HEK293 (cell line): ENCODE measurements at regions not wholly inside any gene's neighbourhood (a gene's known extent, or its start where the extent isn't known, plus 50 kb on each side); places are given as distances from the start of the nearest gene placed in this dataset.

ENCODE experiments used
- CTCF ChIA-PET: fragments of 350-600 bp; formaldehyde crosslinking; extraction: SDS; loops from one replicate; lab custom pipeline; 2021; ENCODE audit warnings: antibody characterized with exemption; lab: Yijun Ruan, JAX
- POLR2A ChIA-PET: fragments of 300-600 bp; formaldehyde crosslinking; extraction: SDS; loops from one replicate; lab custom pipeline; 2020; ENCODE audit warnings: antibody characterized with exemption, inconsistent platforms; lab: Yijun Ruan, JAX
- H3K27ac ChIP-seq: fragments of 200-500 bp; sonication (Bioruptor generic); 2 replicates; pipeline ENCODE4 v1.5.1; 2014; ENCODE audit warnings: low read depth, low read length, control low read depth, inconsistent platforms; ENCODE audit errors: extremely low read depth
- H3K36me3 ChIP-seq, 2 experiments: fragments of 200-500 bp in 1 of 2; sonication (Bioruptor generic) in 1 of 2; 1 replicate in 1 of 2; 2 replicates in 1 of 2; pipeline ENCODE4 v1.5.1; 2014 to 2017; ENCODE audit warnings: inconsistent platforms in 2 of 2, low read length in 2 of 2; ENCODE audit not compliant: control insufficient read depth in 2 of 2, insufficient read depth in 1 of 2
- H3K4me1 ChIP-seq: fragments of 200-500 bp; sonication (Bioruptor generic); 2 replicates; pipeline ENCODE4 v1.5.1; 2014; ENCODE audit warnings: mild to moderate bottlenecking, low read length, inconsistent platforms; ENCODE audit not compliant: control insufficient read depth, insufficient read depth
- H3K4me3 ChIP-seq: 2 replicates; pipeline ENCODE4 v1.5.1; 2011; ENCODE audit warnings: low read depth, mild to moderate bottlenecking, control low read depth, low read length, moderate library complexity
- H3K9me3 ChIP-seq: fragments of 200-500 bp; sonication (Bioruptor generic); 2 replicates; pipeline ENCODE4 v1.5.1; 2014; ENCODE audit warnings: low read depth, low read length, inconsistent platforms; ENCODE audit not compliant: control insufficient read depth, insufficient read depth
- FEZF1 ChIP-seq: fragments of 450-650 bp; formaldehyde crosslinking; IDR thresholded peaks from 2 replicates; pipeline ENCODE4 v1.5.1; 2016; ENCODE audit warnings: missing biosample characterization, missing genetic modification characterization
- HOXA7 ChIP-seq: sonication (generic); formaldehyde crosslinking; IDR thresholded peaks from 2 replicates; pipeline ENCODE4 v1.8.1; 2022; ENCODE audit warnings: missing genetic modification reagents, borderline replicate concordance
- ZNF114 ChIP-seq: fragments of 450-650 bp; formaldehyde crosslinking; IDR thresholded peaks from 2 replicates; pipeline ENCODE4 v1.5.0; 2017; ENCODE audit warnings: missing biosample characterization, missing genetic modification characterization
- ZNF133 ChIP-seq: fragments of 450-650 bp; formaldehyde crosslinking; IDR thresholded peaks from 2 replicates; pipeline ENCODE4 v1.5.1; 2016; ENCODE audit warnings: missing biosample characterization, missing genetic modification characterization
- ZNF140 ChIP-seq: fragments of 450-650 bp; formaldehyde crosslinking; IDR thresholded peaks from 2 replicates; pipeline ENCODE4 v1.5.1; 2016; ENCODE audit warnings: missing biosample characterization, missing genetic modification characterization
- ZNF202 ChIP-seq: fragments of 450-650 bp; formaldehyde crosslinking; IDR thresholded peaks from 2 replicates; pipeline ENCODE4 v1.5.1; 2016; ENCODE audit warnings: missing biosample characterization, missing genetic modification characterization, borderline replicate concordance
- ZNF223 ChIP-seq: fragments of 450-650 bp; formaldehyde crosslinking; IDR thresholded peaks from 2 replicates; pipeline ENCODE4 v1.5.1; 2016; ENCODE audit warnings: missing biosample characterization, missing genetic modification characterization
- ZNF324 ChIP-seq: fragments of 450-650 bp; formaldehyde crosslinking; IDR thresholded peaks from 2 replicates; pipeline ENCODE4 v1.5.1; 2016; ENCODE audit warnings: missing biosample characterization, missing genetic modification characterization
- ZNF341 ChIP-seq: fragments of 450-650 bp; formaldehyde crosslinking; IDR thresholded peaks from 2 replicates; pipeline ENCODE4; 2016; ENCODE audit warnings: low read depth, missing biosample characterization, missing genetic modification characterization
- ZNF776 ChIP-seq: fragments of 450-650 bp; formaldehyde crosslinking; IDR thresholded peaks from 2 replicates; pipeline ENCODE4 v1.5.0; 2017; ENCODE audit warnings: missing biosample characterization, missing genetic modification characterization, borderline replicate concordance
- ZNF791 ChIP-seq: fragments of 450-650 bp; formaldehyde crosslinking; IDR thresholded peaks from 2 replicates; pipeline ENCODE4 v1.5.1; 2016; ENCODE audit warnings: missing biosample characterization, missing genetic modification characterization
- ZXDB ChIP-seq: fragments of 450-650 bp; formaldehyde crosslinking; IDR thresholded peaks from 2 replicates; pipeline ENCODE4 v1.5.1; 2016; ENCODE audit warnings: missing biosample characterization, missing genetic modification characterization
- TF ChIP-seq, protein P1 (sequence below): sonication (generic); formaldehyde crosslinking; IDR thresholded peaks from 2 replicates; pipeline ENCODE4 v1.8.1; 2022; ENCODE audit warnings: mild to moderate bottlenecking, moderate library complexity, missing genetic modification reagents
- TF ChIP-seq, protein P2 (sequence below): fragments of 450-650 bp; formaldehyde crosslinking; IDR thresholded peaks from 2 replicates; pipeline ENCODE4 v1.5.1; 2017; ENCODE audit warnings: missing biosample characterization, mild to moderate bottlenecking, missing genetic modification characterization, moderate library complexity
- TF ChIP-seq, protein P3 (sequence below): fragments of 450-650 bp; formaldehyde crosslinking; IDR thresholded peaks from 2 replicates; pipeline ENCODE4 v1.5.1; 2016; ENCODE audit warnings: missing biosample characterization, missing genetic modification characterization
- TF ChIP-seq, protein P4 (sequence below): fragments of 450-650 bp; formaldehyde crosslinking; IDR thresholded peaks from 2 replicates; pipeline ENCODE4 v1.5.1; 2016; ENCODE audit warnings: missing biosample characterization, missing genetic modification characterization
- TF ChIP-seq, protein P5 (sequence below): fragments of 450-650 bp; formaldehyde crosslinking; IDR thresholded peaks from 2 replicates; pipeline ENCODE4 v1.5.1; 2016; ENCODE audit warnings: missing biosample characterization, missing genetic modification characterization

DNA sequence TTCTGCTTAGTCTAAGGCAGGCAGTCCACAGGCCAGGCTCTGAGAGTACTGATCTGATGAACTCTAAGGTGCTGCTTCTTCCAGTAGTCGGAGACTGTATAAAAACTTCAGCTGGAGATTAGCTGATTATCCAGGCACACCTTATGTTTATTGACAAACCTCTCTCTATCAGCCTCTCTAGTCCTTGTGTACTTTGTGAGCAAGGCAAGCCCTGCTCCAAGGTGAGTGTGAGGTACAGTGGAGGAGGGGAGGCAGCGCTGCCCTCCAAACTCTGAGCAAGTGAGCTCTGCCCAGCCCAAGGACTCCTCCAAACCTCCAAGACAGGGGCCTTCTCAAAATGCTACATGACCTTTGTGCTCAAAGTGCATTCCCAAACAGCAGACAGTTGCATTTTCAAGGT, 95.9 kb upstream of the CDKN3 start:
- TF ChIP-seq ZNF791 (no peak), ZNF140 (no peak), ZNF133 (no peak)
- TF ChIP-seq, protein P1, sequence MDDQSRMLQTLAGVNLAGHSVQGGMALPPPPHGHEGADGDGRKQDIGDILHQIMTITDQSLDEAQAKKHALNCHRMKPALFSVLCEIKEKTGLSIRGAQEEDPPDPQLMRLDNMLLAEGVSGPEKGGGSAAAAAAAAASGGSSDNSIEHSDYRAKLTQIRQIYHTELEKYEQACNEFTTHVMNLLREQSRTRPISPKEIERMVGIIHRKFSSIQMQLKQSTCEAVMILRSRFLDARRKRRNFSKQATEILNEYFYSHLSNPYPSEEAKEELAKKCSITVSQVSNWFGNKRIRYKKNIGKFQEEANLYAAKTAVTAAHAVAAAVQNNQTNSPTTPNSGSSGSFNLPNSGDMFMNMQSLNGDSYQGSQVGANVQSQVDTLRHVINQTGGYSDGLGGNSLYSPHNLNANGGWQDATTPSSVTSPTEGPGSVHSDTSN (CRISPR knock-in tag), result no peak
- ChIA-PET CTCF (interaction anchor here (0.6 kb wide), 1 partner anchor 841 kb away, joined by 3 read pairs; no protein-coding TSS in a partner anchor), POLR2A (no interaction called here)
- H3K4me3 ChIP-seq, result no peak overlapping the region
- no peaks in the 10 kb centered on the region for H3K36me3 ChIP-seq
- H3K27ac ChIP-seq, result no peak overlapping the region
- H3K9me3 ChIP-seq, result no peaks in the 10 kb centered on the region
- H3K4me1 ChIP-seq, result no peaks in the 10 kb centered on the region

DNA sequence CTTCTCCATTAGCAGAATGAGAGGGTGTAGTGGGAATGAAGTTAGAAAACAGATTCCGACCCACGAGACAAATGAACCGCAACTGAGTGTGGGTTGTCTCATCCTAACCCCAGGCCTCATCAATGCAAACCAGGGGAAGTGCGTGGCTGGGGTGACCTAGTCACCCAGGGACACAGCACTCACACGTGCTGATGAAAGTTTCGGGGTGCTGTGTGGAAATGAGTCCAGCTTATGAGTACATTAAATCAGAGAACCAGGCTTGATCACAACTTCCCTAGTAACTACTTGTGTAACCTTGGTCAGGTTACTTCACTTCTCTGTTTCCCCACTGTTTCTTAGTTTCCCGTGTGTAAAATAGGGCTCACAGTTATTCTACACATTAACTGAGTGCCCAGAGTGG, 95.4 kb upstream of the CDKN3 start:
- POLR2A ChIA-PET, result no interaction called here
- Histone ChIP-seq H3K27ac (no peak overlapping the region), H3K4me1 (no peaks in the 10 kb centered on the region), H3K36me3 (no peaks in the 10 kb centered on the region), H3K4me3 (no peak overlapping the region), H3K9me3 (no peaks in the 10 kb centered on the region)
- TF ChIP-seq, protein P2, sequence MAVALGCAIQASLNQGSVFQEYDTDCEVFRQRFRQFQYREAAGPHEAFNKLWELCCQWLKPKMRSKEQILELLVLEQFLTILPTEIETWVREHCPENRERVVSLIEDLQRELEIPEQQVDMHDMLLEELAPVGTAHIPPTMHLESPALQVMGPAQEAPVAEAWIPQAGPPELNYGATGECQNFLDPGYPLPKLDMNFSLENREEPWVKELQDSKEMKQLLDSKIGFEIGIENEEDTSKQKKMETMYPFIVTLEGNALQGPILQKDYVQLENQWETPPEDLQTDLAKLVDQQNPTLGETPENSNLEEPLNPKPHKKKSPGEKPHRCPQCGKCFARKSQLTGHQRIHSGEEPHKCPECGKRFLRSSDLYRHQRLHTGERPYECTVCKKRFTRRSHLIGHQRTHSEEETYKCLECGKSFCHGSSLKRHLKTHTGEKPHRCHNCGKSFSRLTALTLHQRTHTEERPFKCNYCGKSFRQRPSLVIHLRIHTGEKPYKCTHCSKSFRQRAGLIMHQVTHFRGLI (tag by site-specific recombination), result no peak
- TF ChIP-seq HOXA7 (CRISPR knock-in tag) (no peak), ZNF776 (no peak), ZNF114 (tag by site-specific recombination) (no peak), ZNF324 (tag by site-specific recombination) (no peak), ZNF223 (no peak), FEZF1 (tag by site-specific recombination) (no peak), ZNF202 (no peak), ZXDB (tag by site-specific recombination) (no peak), ZNF341 (no peak)
- TF ChIP-seq, protein P3, sequence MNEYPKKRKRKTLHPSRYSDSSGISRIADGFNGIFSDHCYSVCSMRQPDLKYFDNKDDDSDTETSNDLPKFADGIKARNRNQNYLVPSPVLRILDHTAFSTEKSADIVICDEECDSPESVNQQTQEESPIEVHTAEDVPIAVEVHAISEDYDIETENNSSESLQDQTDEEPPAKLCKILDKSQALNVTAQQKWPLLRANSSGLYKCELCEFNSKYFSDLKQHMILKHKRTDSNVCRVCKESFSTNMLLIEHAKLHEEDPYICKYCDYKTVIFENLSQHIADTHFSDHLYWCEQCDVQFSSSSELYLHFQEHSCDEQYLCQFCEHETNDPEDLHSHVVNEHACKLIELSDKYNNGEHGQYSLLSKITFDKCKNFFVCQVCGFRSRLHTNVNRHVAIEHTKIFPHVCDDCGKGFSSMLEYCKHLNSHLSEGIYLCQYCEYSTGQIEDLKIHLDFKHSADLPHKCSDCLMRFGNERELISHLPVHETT (tag by site-specific recombination), result no peak
- TF ChIP-seq, protein P4, sequence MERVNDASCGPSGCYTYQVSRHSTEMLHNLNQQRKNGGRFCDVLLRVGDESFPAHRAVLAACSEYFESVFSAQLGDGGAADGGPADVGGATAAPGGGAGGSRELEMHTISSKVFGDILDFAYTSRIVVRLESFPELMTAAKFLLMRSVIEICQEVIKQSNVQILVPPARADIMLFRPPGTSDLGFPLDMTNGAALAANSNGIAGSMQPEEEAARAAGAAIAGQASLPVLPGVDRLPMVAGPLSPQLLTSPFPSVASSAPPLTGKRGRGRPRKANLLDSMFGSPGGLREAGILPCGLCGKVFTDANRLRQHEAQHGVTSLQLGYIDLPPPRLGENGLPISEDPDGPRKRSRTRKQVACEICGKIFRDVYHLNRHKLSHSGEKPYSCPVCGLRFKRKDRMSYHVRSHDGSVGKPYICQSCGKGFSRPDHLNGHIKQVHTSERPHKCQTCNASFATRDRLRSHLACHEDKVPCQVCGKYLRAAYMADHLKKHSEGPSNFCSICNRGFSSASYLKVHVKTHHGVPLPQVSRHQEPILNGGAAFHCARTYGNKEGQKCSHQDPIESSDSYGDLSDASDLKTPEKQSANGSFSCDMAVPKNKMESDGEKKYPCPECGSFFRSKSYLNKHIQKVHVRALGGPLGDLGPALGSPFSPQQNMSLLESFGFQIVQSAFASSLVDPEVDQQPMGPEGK (tag by site-specific recombination), result no peak
- TF ChIP-seq, protein P5, sequence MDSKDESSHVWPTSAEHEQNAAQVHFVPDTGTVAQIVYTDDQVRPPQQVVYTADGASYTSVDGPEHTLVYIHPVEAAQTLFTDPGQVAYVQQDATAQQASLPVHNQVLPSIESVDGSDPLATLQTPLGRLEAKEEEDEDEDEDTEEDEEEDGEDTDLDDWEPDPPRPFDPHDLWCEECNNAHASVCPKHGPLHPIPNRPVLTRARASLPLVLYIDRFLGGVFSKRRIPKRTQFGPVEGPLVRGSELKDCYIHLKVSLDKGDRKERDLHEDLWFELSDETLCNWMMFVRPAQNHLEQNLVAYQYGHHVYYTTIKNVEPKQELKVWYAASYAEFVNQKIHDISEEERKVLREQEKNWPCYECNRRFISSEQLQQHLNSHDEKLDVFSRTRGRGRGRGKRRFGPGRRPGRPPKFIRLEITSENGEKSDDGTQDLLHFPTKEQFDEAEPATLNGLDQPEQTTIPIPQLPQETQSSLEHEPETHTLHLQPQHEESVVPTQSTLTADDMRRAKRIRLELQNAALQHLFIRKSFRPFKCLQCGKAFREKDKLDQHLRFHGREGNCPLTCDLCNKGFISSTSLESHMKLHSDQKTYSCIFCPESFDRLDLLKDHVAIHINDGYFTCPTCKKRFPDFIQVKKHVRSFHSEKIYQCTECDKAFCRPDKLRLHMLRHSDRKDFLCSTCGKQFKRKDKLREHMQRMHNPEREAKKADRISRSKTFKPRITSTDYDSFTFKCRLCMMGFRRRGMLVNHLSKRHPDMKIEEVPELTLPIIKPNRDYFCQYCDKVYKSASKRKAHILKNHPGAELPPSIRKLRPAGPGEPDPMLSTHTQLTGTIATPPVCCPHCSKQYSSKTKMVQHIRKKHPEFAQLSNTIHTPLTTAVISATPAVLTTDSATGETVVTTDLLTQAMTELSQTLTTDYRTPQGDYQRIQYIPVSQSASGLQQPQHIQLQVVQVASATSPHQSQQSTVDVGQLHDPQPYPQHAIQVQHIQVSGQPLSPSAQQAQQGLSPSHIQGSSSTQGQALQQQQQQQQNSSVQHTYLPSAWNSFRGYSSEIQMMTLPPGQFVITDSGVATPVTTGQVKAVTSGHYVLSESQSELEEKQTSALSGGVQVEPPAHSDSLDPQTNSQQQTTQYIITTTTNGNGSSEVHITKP (tag by site-specific recombination), result no peak
- CTCF ChIA-PET, result no interaction called here
